Fibroblast of mammary gland (primary cell): ENCODE measurements at regions not wholly inside any gene's neighbourhood (a gene's known extent, or its start where the extent isn't known, plus 50 kb on each side); places are given as distances from the start of the nearest gene placed in this dataset.

Source experiments
- DNase-seq: peaks from one replicate; pipeline ENCODE4 v3.0.0-alpha.2; 2010; ENCODE audit warnings: low read depth
- H3K4me3 ChIP-seq: 2 replicates; pipeline ENCODE4 v1.5.1; 2011; ENCODE audit warnings: low read depth, mild to moderate bottlenecking, low read length, moderate library complexity; ENCODE audit not compliant: control insufficient read depth
- TF ChIP-seq, protein P1 (sequence below): conservative IDR thresholded peaks from 2 replicates; pipeline ENCODE4 v1.5.1; 2011; ENCODE audit warnings: low read depth, low read length, inconsistent platforms; ENCODE audit not compliant: control insufficient read depth, insufficient read depth

DNA sequence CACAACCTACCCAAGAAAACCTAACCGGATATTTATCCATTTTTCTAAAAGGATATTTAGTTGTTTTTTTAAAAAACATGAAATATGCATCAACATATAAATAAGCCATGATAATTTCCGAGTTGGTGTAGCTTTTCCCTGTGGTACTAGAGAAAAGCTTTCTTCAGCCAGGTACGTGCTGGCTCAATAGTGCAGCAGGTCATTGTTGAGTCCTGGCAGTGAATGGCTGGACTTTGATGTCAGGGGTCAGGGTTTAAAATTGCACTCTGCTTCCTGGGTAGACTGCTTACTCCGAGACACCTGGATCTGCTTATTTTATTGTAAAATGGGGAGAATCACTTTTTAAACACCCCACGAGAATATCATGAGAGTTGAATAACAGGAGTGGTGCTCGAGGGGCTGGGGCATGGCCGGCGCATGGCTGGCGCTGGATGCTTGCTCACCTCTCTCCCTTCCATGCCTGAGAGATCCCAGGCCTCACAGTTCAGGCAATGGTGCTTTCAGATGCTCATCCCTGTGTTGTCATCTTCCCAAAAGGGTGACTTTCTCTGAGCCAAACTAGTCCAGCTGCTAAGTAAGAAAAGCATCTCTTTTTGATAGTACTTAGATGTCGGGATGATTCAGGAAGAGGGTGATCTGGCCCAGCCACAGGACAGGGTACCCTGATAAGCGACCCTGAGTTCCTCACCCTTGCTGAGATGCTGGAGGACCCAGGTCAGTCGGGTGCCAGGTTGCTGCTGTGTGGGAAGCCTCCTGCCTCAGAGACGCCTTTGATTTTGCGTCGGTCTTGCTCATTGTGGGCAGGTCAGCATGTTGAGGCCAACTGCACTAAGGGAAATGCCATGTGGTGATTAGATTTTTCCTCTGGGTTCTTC lies 269.1 kb upstream of the FOXQ1 start:
- TF ChIP-seq, protein P1, sequence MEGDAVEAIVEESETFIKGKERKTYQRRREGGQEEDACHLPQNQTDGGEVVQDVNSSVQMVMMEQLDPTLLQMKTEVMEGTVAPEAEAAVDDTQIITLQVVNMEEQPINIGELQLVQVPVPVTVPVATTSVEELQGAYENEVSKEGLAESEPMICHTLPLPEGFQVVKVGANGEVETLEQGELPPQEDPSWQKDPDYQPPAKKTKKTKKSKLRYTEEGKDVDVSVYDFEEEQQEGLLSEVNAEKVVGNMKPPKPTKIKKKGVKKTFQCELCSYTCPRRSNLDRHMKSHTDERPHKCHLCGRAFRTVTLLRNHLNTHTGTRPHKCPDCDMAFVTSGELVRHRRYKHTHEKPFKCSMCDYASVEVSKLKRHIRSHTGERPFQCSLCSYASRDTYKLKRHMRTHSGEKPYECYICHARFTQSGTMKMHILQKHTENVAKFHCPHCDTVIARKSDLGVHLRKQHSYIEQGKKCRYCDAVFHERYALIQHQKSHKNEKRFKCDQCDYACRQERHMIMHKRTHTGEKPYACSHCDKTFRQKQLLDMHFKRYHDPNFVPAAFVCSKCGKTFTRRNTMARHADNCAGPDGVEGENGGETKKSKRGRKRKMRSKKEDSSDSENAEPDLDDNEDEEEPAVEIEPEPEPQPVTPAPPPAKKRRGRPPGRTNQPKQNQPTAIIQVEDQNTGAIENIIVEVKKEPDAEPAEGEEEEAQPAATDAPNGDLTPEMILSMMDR = no peak
- no peak overlapping the region for H3K4me3 ChIP-seq
- no peak for DNase-seq

DNA sequence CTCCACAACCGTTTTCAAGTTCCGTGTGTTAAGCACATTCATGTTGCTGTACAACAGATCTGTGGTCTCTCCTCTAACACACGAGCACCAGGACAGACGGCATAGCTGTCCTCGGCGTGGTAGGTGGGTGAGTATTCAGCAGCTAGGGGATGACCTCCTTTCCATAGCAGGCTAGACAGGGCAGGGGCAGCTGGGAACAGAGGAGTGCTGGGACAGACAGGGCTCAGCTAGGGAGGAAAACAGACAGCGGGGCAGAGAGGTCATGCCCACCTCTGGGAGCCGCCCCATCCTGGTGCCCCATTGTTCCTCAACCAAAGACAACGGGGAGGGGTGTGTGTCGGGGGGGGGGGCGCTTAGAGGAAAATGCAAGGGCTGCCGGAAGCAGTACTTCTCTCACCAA lies 271.5 kb upstream of the FOXQ1 start:
- H3K4me3 ChIP-seq = no peak overlapping the region
- TF ChIP-seq, protein P1 = no peak
- no peak for DNase-seq

DNA sequence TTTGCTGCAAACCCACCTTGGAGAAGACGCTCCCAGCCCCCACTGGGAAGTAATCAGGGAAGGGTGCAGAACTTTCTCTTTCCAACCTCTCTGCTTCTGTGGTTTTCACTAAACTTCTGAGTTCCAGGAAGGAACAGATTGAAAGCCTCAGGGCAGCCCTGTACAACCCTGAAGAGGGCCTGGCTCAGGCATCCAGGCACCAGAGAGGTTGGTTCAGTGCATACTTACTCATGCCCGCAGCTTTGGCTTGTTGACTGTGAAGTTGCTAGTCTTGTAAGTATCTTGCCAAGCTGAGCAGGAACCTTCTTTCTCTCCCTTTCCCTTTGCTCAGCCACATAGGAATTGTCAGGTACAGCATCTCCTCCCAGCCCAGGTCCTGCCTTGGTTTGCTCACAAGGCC lies 272.2 kb upstream of the FOXQ1 start:
- no peak for DNase-seq
- H3K4me3 ChIP-seq = no peak overlapping the region
- TF ChIP-seq, protein P1 = no peak

DNA sequence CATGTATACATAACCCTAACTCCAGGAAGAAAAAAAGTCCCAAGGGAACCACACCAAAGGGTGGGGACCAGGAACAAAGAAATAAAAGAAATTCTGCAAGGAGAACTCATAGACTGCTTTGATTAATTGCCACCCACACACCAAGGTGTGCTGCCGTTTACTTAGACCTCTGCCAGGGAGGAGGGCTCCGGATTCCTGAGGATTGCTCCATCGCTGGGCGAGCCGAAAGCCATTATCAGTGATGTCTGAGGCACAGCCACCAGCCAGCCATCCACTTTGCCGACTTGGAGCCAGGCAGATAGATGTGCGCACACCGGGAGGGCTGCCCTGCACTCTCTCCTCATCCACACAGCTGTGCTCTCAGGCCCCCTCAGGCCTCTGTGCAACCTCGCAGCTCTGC lies 272.7 kb upstream of the FOXQ1 start:
- no peak for DNase-seq
- TF ChIP-seq, protein P1 = no peak
- no peak overlapping the region for H3K4me3 ChIP-seq

DNA sequence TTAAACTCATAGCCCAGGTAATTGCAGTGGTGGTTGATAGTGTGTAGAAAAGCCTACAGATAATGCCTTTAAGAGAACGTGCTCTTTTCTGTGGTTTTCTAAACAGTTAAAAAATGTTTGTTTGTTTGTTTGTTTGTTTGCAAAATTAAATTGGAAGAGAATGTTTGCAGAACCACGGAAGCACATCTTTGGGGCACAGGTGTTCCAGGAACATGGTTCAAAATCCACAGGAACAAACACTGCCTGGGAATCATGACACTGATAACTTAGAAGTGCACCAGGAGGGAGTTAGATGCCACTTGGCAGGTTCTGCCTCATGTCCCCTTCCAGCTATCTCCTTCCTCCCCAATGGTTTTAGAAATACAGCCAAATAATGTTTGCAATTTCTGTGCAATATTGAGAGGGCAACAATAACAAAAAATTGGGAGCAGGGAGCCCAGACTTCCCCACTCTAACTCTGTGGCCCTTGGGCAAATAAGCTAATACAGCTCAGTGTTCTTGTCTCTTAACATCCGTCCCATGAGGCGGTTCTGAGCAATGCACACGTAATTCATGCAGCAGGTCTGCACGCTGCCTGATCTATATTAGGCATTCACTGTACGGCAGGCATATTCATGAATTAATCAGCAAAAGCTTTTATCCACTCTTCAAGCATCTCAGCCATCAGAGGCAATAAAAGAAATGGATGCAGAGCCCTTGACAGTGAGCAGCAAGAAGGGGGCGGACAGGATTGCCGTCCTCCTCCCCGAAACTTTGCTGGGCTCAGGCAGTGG lies 274.3 kb upstream of the FOXQ1 start:
- no peak for DNase-seq
- TF ChIP-seq, protein P1 = no peak
- no peak overlapping the region for H3K4me3 ChIP-seq

DNA sequence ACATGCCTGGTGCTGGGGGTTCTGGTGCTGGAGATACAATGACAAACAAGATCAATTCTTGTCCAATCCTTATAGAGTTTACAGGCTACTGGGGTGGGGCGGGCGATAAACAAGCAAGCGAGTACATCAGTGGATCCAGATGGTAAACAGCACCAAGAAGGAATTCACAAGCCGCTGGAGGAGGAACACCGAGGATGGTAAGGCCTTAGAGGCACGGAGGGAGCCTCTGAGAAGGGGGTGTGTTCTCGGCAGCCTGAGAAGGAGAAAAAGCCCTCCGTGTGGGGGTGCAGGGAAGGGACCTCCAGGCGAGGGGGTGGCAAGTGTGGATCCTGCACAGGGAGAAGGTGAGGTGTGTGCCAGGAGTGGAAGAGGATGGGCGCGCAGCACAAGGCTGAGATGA lies 276.5 kb upstream of the FOXQ1 start:
- no peak overlapping the region for H3K4me3 ChIP-seq
- no peak for DNase-seq
- TF ChIP-seq, protein P1 = no peak
